ENCODE measurements at regions not wholly inside any gene's neighbourhood (a gene's known extent, or its start where the extent isn't known, plus 50 kb on each side); places are given as distances from the start of the nearest gene placed in this dataset.

DNA sequence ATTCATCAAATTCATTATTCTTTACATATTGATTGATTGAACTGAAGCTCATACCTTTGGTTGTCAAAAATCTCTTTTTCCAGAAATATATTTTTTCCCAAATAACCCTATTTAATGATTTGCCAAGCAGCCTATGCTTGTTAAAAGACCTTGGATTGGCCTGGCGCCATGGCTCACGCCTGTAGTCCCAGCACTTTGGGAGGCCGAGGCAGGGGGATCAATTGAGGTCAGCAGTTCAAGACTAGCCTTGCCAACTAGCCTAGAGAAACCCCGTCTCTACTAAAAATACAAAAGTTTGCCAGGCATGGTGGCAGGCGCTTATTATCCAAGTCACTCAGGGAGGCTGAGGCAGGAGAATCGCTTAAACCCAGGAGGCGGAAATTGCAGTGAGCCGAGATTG is 165.1 kb upstream of the MGAT4C start:
- no peak for TF ChIP-seq EZH2 (IDR thresholded peaks at IDR 0.05; ENCODE audit: insufficient read depth, poor library complexity, severe bottlenecking)
- no peak for TF ChIP-seq EZH2phosphoT487 (IDR thresholded peaks at IDR 0.05; ENCODE audit: insufficient read depth, low read depth)
